ENCODE measurements at regions not wholly inside any gene's neighbourhood (a gene's known extent, or its start where the extent isn't known, plus 50 kb on each side); places are given as distances from the start of the nearest gene placed in this dataset.

GRCh38 chr7:27374958-27375841 lies 132.6 kb downstream of the EVX1 start:
- no peak for DNase-seq (ENCODE audit: low read depth)
- no peak overlapping the region for H3K4me3 ChIP-seq (replicated peaks; ENCODE audit: low read depth, low read length)
- no peak for TF ChIP-seq CTCF (IDR thresholded peaks at IDR 0.05; ENCODE audit: low read length, missing control alignments)

GRCh38 chr7:27375958-27376357 lies 133.4 kb downstream of the EVX1 start:
- no peak for DNase-seq (ENCODE audit: low read depth)
- TF ChIP-seq CTCF (IDR thresholded peaks at IDR 0.05; ENCODE audit: low read length, missing control alignments) = no peak
- no peak overlapping the region for H3K4me3 ChIP-seq (replicated peaks; ENCODE audit: low read depth, low read length)

GRCh38 chr7:27377988-27378387 lies 135.4 kb downstream of the EVX1 start:
- no peak for TF ChIP-seq CTCF (IDR thresholded peaks at IDR 0.05; ENCODE audit: low read length, missing control alignments)
- H3K4me3 ChIP-seq (replicated peaks; ENCODE audit: low read depth, low read length) = no peak overlapping the region
- no peak for DNase-seq (ENCODE audit: low read depth)

- no peak overlapping the region for H3K4me3 ChIP-seq (replicated peaks; ENCODE audit: low read depth, low read length)
- no peak for DNase-seq (ENCODE audit: low read depth)
- TF ChIP-seq CTCF (IDR thresholded peaks at IDR 0.05; ENCODE audit: low read length, missing control alignments) = no peak
Observed at GRCh38 chr7:27382307-27382706, 139.7 kb downstream of the EVX1 start.

- DNase-seq (ENCODE audit: low read depth) = no peak
- H3K4me3 ChIP-seq (replicated peaks; ENCODE audit: low read depth, low read length) = no peak overlapping the region
- no peak for TF ChIP-seq CTCF (IDR thresholded peaks at IDR 0.05; ENCODE audit: low read length, missing control alignments)
Observed at GRCh38 chr7:27386581-27386980, 144.0 kb downstream of the EVX1 start.

GRCh38 chr7:27387864-27388263 lies 145.3 kb downstream of the EVX1 start:
- no peak overlapping the region for H3K4me3 ChIP-seq (replicated peaks; ENCODE audit: low read depth, low read length)
- DNase-seq (ENCODE audit: low read depth) = no peak
- TF ChIP-seq CTCF (IDR thresholded peaks at IDR 0.05; ENCODE audit: low read length, missing control alignments) = no peak

GRCh38 chr7:27388561-27388960 lies 146.0 kb downstream of the EVX1 start:
- TF ChIP-seq CTCF (IDR thresholded peaks at IDR 0.05; ENCODE audit: low read length, missing control alignments) = no peak
- H3K4me3 ChIP-seq (replicated peaks; ENCODE audit: low read depth, low read length) = no peak overlapping the region
- DNase-seq (ENCODE audit: low read depth) = no peak

Measured in fibroblast of pulmonary artery (primary cell).